GM12878 (cell line): ENCODE measurements at regions not wholly inside any gene's neighbourhood (a gene's known extent, or its start where the extent isn't known, plus 50 kb on each side); places are given as distances from the start of the nearest gene placed in this dataset.

Source experiments
- ATAC-seq: fragments of 200-7000 bp; cut with Tn5 transposase; 3 replicates; pipeline ENCODE4 v1.9.1; 2020; ENCODE audit warnings: mild to moderate bottlenecking, moderate library complexity
- BruUV-seq: library from RNA; stranded (reverse); fragments of 400-500 nt; replicated peaks from 2 replicates; lab custom pipeline; 2021; lab: Mats Ljungman, UMichigan
- CTCF ChIA-PET: fragments of 300-600 bp; sonication (Branson Sonifier 250); formaldehyde crosslinking; extraction: SDS; loops from one replicate; lab custom pipeline; 2021; ENCODE audit warnings: inconsistent platforms; lab: Yijun Ruan, JAX
- POLR2A ChIA-PET: fragments of 350-600 bp; formaldehyde crosslinking; extraction: SDS; loops from one replicate; lab custom pipeline; 2021; ENCODE audit warnings: inconsistent platforms; lab: Charles Lee
- RAD21 ChIA-PET: fragments of 300-600 bp; sonication (Branson Sonifier 250); formaldehyde crosslinking; loops from one replicate; lab custom pipeline; 2023; ENCODE audit warnings: antibody characterized with exemption; ENCODE audit not compliant: unreplicated experiment; lab: Charles Lee
- SMC1A ChIA-PET: fragments of 300-600 bp; sonication (Branson Sonifier 250); formaldehyde crosslinking; loops from one replicate; lab custom pipeline; 2023; ENCODE audit not compliant: unreplicated experiment, uncharacterized antibody; lab: Charles Lee
- DNase-seq: peaks from one replicate; pipeline ENCODE4 v3.0.0-alpha.2; 2011; ENCODE audit warnings: low read depth, low spot score
- FAIRE-seq: peaks from 3 replicates; lab custom pipeline; 2011; peaks lifted over from hg19 to GRCh38; lab: Jason Lieb, UNC
- H2AFZ ChIP-seq: 2 replicates; pipeline ENCODE4 v1.6.0; 2011; ENCODE audit warnings: low read depth, low read length, control low read depth; ENCODE audit not compliant: control insufficient read depth
- H3K27ac ChIP-seq: 2 replicates; pipeline ENCODE4 v1.5.1; 2011; ENCODE audit warnings: control low read depth; ENCODE audit not compliant: control insufficient read depth, insufficient read depth
- H3K27me3 ChIP-seq, 2 experiments: replicated peaks in 1 of 2; 2 replicates each; pipeline versions ENCODE4 v1.6.0 to v1.6.1; 2011; ENCODE audit warnings: low read length in 1 of 2; ENCODE audit not compliant: control insufficient read depth in 2 of 2, insufficient read depth in 2 of 2
- H3K36me3 ChIP-seq, 2 experiments: 2 replicates each; pipeline ENCODE4 v1.5.1; 2011; ENCODE audit warnings: low read length in 1 of 2; ENCODE audit not compliant: control insufficient read depth in 2 of 2, insufficient read depth in 2 of 2
- H3K4me1 ChIP-seq: 2 replicates; pipeline ENCODE4 v1.6.1; 2011; ENCODE audit warnings: mild to moderate bottlenecking, low read length, moderate library complexity, mixed read lengths; ENCODE audit not compliant: control insufficient read depth, insufficient read depth
- H3K4me2 ChIP-seq: 2 replicates; pipeline ENCODE4 v1.6.0; 2011; ENCODE audit warnings: control low read depth; ENCODE audit not compliant: control insufficient read depth, insufficient read depth
- H3K4me3 ChIP-seq: fragments of 200-600 bp; sonication (generic); 2 replicates; pipeline ENCODE4 v1.5.1; 2016
- H3K79me2 ChIP-seq: 2 replicates; pipeline ENCODE4 v1.6.0; 2011; ENCODE audit warnings: low read length; ENCODE audit not compliant: control insufficient read depth, insufficient read depth
- H3K9ac ChIP-seq: 2 replicates; pipeline ENCODE4 v1.8.0; 2011; ENCODE audit warnings: low read length, control low read depth, mixed read lengths; ENCODE audit not compliant: control insufficient read depth, insufficient read depth
- H3K9me3 ChIP-seq: replicated peaks from 3 replicates; pipeline ENCODE4 v1.5.1; 2011; ENCODE audit warnings: mild to moderate bottlenecking, low read length; ENCODE audit not compliant: control insufficient read depth, insufficient read depth
- H4K20me1 ChIP-seq: 2 replicates; pipeline ENCODE4 v1.6.0; 2011; ENCODE audit not compliant: control insufficient read depth, insufficient read depth
- CBX3 ChIP-seq: fragments of 200-600 bp; sonication (generic); IDR thresholded peaks from 2 replicates; pipeline ENCODE4 v1.6.1; 2016; ENCODE audit warnings: low read depth, borderline replicate concordance
- CREB1 ChIP-seq: IDR thresholded peaks from 2 replicates; pipeline ENCODE4 v1.6.1; 2012; ENCODE audit warnings: low read depth, mild to moderate bottlenecking, inconsistent platforms
- HDAC6 ChIP-seq: fragments of 200-600 bp; sonication (generic); IDR thresholded peaks from one replicate; pipeline ENCODE4 v1.8.0; 2017; ENCODE audit warnings: antibody characterized with exemption; ENCODE audit not compliant: unreplicated experiment
- JUND ChIP-seq: IDR thresholded peaks from 2 replicates; pipeline ENCODE4 v1.6.1; 2012; ENCODE audit warnings: low read depth, mild to moderate bottlenecking, low read length, improper control_type of control experiment, moderate library complexity
- NFYA ChIP-seq: IDR thresholded peaks from 2 replicates; pipeline ENCODE4 v1.6.1; 2011; ENCODE audit warnings: low read depth, mild to moderate bottlenecking, low read length, improper control_type of control experiment, borderline replicate concordance
- NRF1 ChIP-seq: conservative IDR thresholded peaks from 2 replicates; pipeline ENCODE4 v1.6.1; 2011; ENCODE audit warnings: mild to moderate bottlenecking, low read depth, low read length, improper control_type of control experiment
- RB1 ChIP-seq: fragments of 450-650 bp; formaldehyde crosslinking; IDR thresholded peaks from 2 replicates; pipeline ENCODE4 v1.6.1; 2017; ENCODE audit warnings: mild to moderate bottlenecking, borderline replicate concordance
- RCOR1 ChIP-seq: conservative IDR thresholded peaks from 2 replicates; pipeline ENCODE4 v1.6.1; 2012; ENCODE audit warnings: low read depth, low read length, improper control_type of control experiment
- ZNF207 ChIP-seq: fragments of 450-650 bp; IDR thresholded peaks from 2 replicates; pipeline ENCODE4 v1.6.1; 2014; ENCODE audit warnings: antibody characterized with exemption, mild to moderate bottlenecking, borderline replicate concordance
- ZNF274 ChIP-seq: IDR thresholded peaks from one replicate; pipeline ENCODE4 v1.8.0; 2011; ENCODE audit not compliant: insufficient read length, insufficient read depth
- WGBS: methylation state at CpG from one replicate; pipeline ENCODE4 v1.1.6; 2016; ENCODE audit warnings: low lambda C conversion rate; ENCODE audit not compliant: insufficient replicate concordance, insufficient coverage; ENCODE audit errors: missing lambda C conversion rate; 5-methylcytosine and 5-hydroxymethylcytosine counted together
- in situ Hi-C: fragments of 300-500 bp; cut with MboI; formaldehyde crosslinking; loops from 9 replicates; pipeline ENCODE4 v1.14.3; 2018; ENCODE audit warnings: mixed read lengths
- intact Hi-C: fragments of 100-400 bp; cut with micrococcal nuclease; formaldehyde crosslinking; loops from one replicate; pipeline ENCODE4 v1.14.2; 2022; ENCODE audit not compliant: unreplicated experiment
- TF ChIP-seq, protein P1 (sequence below): fragments of 450-650 bp; IDR thresholded peaks from 2 replicates; pipeline ENCODE4 v1.6.1; 2017; ENCODE audit warnings: mild to moderate bottlenecking, moderate library complexity
- TF ChIP-seq, protein P2 (sequence below): fragments of 450-650 bp; IDR thresholded peaks from 2 replicates; pipeline ENCODE4 v1.6.1; 2014; ENCODE audit warnings: mild to moderate bottlenecking

GRCh38 chr6:71211799-71212198 is 76.8 kb upstream of the OGFRL1 start:
- DNase-seq (no peak), FAIRE-seq (no peak), ATAC-seq (no peak)
- Histone ChIP-seq H3K4me2 (no peak overlapping the region), H3K27ac (no peak overlapping the region), H3K4me3 (no peak overlapping the region), H3K9me3 (no peaks in the 10 kb centered on the region), H4K20me1 (no peaks in the 10 kb centered on the region), H3K27me3 (no peaks in the 10 kb centered on the region; a peak in 1 of 4 replicates), H3K4me1 (no peaks in the 10 kb centered on the region), H2AFZ (no peak overlapping the region), H3K9ac (no peak overlapping the region), H3K79me2 (no peaks in the 10 kb centered on the region), H3K36me3 (no peaks in the 10 kb centered on the region)
- ChIA-PET RAD21 (no interaction called here), CTCF (no interaction called here), SMC1A (no interaction called here), POLR2A (no interaction called here)
- 56% methylated on average over 2 of the region's 2 CpGs for WGBS
- TF ChIP-seq, protein P1, sequence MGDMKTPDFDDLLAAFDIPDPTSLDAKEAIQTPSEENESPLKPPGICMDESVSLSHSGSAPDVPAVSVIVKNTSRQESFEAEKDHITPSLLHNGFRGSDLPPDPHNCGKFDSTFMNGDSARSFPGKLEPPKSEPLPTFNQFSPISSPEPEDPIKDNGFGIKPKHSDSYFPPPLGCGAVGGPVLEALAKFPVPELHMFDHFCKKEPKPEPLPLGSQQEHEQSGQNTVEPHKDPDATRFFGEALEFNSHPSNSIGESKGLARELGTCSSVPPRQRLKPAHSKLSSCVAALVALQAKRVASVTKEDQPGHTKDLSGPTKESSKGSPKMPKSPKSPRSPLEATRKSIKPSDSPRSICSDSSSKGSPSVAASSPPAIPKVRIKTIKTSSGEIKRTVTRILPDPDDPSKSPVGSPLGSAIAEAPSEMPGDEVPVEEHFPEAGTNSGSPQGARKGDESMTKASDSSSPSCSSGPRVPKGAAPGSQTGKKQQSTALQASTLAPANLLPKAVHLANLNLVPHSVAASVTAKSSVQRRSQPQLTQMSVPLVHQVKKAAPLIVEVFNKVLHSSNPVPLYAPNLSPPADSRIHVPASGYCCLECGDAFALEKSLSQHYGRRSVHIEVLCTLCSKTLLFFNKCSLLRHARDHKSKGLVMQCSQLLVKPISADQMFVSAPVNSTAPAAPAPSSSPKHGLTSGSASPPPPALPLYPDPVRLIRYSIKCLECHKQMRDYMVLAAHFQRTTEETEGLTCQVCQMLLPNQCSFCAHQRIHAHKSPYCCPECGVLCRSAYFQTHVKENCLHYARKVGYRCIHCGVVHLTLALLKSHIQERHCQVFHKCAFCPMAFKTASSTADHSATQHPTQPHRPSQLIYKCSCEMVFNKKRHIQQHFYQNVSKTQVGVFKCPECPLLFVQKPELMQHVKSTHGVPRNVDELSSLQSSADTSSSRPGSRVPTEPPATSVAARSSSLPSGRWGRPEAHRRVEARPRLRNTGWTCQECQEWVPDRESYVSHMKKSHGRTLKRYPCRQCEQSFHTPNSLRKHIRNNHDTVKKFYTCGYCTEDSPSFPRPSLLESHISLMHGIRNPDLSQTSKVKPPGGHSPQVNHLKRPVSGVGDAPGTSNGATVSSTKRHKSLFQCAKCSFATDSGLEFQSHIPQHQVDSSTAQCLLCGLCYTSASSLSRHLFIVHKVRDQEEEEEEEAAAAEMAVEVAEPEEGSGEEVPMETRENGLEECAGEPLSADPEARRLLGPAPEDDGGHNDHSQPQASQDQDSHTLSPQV, result no peak
- TF ChIP-seq NRF1 (no peak), ZNF207 (no peak), CBX3 (no peak), RB1 (no peak), HDAC6 (no peak), RCOR1 (no peak), NFYA (no peak), JUND (no peak), CREB1 (no peak), ZNF274 (no peak)
- TF ChIP-seq, protein P2, sequence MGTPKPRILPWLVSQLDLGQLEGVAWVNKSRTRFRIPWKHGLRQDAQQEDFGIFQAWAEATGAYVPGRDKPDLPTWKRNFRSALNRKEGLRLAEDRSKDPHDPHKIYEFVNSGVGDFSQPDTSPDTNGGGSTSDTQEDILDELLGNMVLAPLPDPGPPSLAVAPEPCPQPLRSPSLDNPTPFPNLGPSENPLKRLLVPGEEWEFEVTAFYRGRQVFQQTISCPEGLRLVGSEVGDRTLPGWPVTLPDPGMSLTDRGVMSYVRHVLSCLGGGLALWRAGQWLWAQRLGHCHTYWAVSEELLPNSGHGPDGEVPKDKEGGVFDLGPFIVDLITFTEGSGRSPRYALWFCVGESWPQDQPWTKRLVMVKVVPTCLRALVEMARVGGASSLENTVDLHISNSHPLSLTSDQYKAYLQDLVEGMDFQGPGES, result no peak
- BruUV-seq, result no TSS peak
- intact Hi-C loops, result no loop called here
- in situ Hi-C loops, result no loop called here
